BJ (cell line): ENCODE measurements at regions not wholly inside any gene's neighbourhood (a gene's known extent, or its start where the extent isn't known, plus 50 kb on each side); places are given as distances from the start of the nearest gene placed in this dataset.

Experiments
- CTCF ChIA-PET: fragments of 350-600 bp; formaldehyde crosslinking; extraction: SDS; loops from one replicate; lab custom pipeline; 2021; ENCODE audit warnings: antibody characterized with exemption, inconsistent platforms; lab: Yijun Ruan, JAX
- POLR2A ChIA-PET: fragments of 300-600 bp; sonication (Branson Sonifier 250); formaldehyde crosslinking; extraction: SDS; loops from one replicate; lab custom pipeline; 2021; ENCODE audit warnings: antibody characterized with exemption; lab: Charles Lee
- DNase-seq: peaks from one replicate; pipeline ENCODE4 v3.0.0-alpha.2; 2011; ENCODE audit warnings: low read depth
- H3K27me3 ChIP-seq: 2 replicates; pipeline ENCODE4 v1.6.0; 2011; ENCODE audit warnings: low read length; ENCODE audit not compliant: control insufficient read depth, insufficient read depth
- H3K36me3 ChIP-seq: 2 replicates; pipeline ENCODE4 v1.5.1; 2011; ENCODE audit warnings: low read length; ENCODE audit not compliant: control insufficient read depth, insufficient read depth
- H3K4me3 ChIP-seq: 2 replicates; pipeline ENCODE4 v1.5.1; 2011; ENCODE audit warnings: low read depth, mild to moderate bottlenecking, control low read depth, low read length
- TF ChIP-seq, protein P1 (sequence below): IDR thresholded peaks from 2 replicates; pipeline ENCODE4 v1.5.1; 2011; ENCODE audit warnings: low read depth, mild to moderate bottlenecking, control low read depth, inconsistent platforms, low read length, moderate library complexity; ENCODE audit not compliant: insufficient read depth

DNA sequence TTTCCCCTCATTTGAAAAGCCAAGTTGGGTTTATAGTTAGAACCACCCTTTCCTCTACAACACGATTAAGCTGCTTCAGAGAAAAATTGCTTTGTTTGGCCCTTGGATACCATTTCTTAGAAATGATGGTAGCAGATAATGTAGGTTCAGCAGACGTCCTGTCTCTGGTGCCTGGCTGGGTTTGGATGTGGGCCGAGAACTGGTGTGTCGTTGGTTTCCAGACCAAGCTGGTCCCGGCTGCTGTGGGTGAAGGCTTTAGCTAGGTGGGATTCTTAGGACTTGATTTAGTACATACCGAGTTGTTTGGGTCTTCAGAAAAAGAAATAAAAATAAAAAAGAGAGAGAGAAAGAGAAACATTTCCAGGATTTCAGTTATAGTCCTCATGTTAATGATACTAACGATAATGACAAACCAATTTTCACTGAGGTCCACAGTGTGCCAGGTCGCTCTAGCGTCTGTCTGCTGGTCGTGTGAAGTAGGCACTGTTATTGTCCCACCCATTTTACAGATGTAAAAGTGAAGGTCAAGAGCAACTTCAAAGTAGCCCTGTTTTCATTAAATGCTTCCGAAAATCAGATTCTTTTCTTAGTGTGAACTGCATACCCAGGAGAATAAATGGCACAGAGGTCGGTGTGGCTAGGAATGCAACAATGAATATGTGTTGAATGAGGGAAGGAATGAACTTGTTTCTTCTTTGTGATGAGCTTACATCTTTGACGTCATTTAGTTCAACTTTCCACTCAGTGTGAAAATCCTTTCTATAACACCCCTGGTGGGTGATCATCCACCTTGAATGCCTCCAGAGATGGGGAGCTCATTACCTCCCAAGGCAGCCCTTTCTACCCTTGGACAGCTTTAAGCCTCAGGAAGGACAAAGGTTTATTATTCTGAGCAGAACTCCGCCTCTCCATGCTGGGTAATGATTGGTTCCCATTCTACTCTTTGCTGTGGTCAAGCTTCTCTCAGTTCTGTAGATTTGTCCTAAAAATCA is 115.9 kb downstream of the INHBB start:
- CTCF ChIA-PET, result interaction anchor here (1.3 kb wide), 2 partner anchors 8 to 216 kb away, joined by 3 to 4 read pairs; no protein-coding TSS in a partner anchor
- no peak overlapping the region for H3K4me3 ChIP-seq
- no peaks in the 10 kb centered on the region for H3K36me3 ChIP-seq
- no peaks in the 10 kb centered on the region; the same call in 1 of the 2 replicates for H3K27me3 ChIP-seq
- TF ChIP-seq, protein P1, sequence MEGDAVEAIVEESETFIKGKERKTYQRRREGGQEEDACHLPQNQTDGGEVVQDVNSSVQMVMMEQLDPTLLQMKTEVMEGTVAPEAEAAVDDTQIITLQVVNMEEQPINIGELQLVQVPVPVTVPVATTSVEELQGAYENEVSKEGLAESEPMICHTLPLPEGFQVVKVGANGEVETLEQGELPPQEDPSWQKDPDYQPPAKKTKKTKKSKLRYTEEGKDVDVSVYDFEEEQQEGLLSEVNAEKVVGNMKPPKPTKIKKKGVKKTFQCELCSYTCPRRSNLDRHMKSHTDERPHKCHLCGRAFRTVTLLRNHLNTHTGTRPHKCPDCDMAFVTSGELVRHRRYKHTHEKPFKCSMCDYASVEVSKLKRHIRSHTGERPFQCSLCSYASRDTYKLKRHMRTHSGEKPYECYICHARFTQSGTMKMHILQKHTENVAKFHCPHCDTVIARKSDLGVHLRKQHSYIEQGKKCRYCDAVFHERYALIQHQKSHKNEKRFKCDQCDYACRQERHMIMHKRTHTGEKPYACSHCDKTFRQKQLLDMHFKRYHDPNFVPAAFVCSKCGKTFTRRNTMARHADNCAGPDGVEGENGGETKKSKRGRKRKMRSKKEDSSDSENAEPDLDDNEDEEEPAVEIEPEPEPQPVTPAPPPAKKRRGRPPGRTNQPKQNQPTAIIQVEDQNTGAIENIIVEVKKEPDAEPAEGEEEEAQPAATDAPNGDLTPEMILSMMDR, result no peak
- DNase-seq, result no peak
- POLR2A ChIA-PET, result no interaction called here

- ChIA-PET CTCF (interaction anchor here (0.7 kb wide), 2 partner anchors 11 to 88 kb away, joined by 3 read pairs; no protein-coding TSS in a partner anchor), POLR2A (no interaction called here)
- Histone ChIP-seq H3K36me3 (no peaks in the 10 kb centered on the region), H3K4me3 (no peak overlapping the region), H3K27me3 (no peaks in the 10 kb centered on the region; the same call in 1 of the 2 replicates)
- TF ChIP-seq, protein P1, result no peak
- DNase-seq, result no peak
Observed at GRCh38 chr2:120463527-120463926, 117.6 kb downstream of the INHBB start.

DNA sequence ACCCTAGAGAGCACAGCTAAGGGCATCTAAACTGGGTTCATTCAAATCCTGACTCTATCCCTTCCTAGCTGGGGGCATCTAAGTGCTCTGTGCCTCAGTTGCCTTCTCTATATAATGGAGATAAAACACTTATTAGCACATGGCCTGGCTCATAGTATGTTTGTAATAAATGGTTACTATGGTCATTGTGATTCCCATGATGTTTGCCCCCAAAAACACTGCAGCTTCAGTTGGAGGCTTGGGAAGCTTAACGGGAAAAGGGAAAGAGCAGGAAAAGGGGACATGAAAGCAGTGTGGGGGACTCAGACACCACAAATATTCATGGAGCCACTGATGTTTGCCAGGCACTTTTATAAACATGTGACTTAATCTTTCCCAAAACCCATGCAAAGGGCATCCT is 118.1 kb downstream of the INHBB start:
- Histone ChIP-seq H3K4me3 (no peak overlapping the region), H3K27me3 (no peaks in the 10 kb centered on the region; the same call in 1 of the 2 replicates), H3K36me3 (no peaks in the 10 kb centered on the region)
- ChIA-PET CTCF (interaction anchor here (0.7 kb wide), 2 partner anchors 88 to 151 kb away, joined by 3 read pairs; no protein-coding TSS in a partner anchor), POLR2A (no interaction called here)
- TF ChIP-seq, protein P1, result no peak
- DNase-seq, result no peak

DNA sequence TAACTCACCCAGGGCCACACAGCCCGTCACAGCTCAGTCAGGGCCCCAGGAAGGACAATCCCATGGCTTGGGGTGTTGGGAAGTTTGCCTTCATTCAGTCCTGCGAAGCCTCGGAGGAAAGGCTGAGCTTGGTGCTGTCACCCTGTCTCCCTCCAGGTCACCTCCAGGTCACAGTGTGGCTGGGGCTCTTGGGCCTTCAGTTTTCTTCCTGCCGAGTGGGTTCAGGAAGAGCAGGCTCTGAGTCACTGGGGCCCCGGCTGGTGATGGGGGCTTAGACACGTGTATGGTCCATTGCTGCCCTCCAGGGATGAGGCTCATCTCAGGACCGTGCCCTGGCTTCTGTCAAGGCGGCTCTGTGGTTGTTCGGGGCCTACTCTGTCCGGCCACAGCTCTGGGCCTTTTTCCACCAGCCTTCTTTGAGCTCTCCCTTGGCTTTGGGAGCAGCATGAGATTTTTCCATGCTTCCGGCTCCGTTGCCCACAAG is 118.6 kb downstream of the INHBB start:
- POLR2A ChIA-PET, result no interaction called here

More for the DNA sequence above, 118.6 kb downstream of the INHBB start:
- TF ChIP-seq, protein P1, result no peak
- CTCF ChIA-PET, result interaction anchor here (0.7 to 0.9 kb wide), 2 partner anchors 121 to 151 kb away, joined by 3 to 5 read pairs; no protein-coding TSS in a partner anchor
- Histone ChIP-seq H3K27me3 (no peaks in the 10 kb centered on the region; the same call in 1 of the 2 replicates), H3K36me3 (no peaks in the 10 kb centered on the region), H3K4me3 (no peak overlapping the region)
- DNase-seq, result no peak
